Stimulated activated effector memory CD8-positive, alpha-beta T cell treated with anti-CD3 and anti-CD28 coated beads, Interleukin-12 subunit alpha, Interleukin-12 subunit beta, amount 100 ng/mL, for 72 hours (primary cell): ENCODE measurements at regions not wholly inside any gene's neighbourhood (a gene's known extent, or its start where the extent isn't known, plus 50 kb on each side); places are given as distances from the start of the nearest gene placed in this dataset.
A peak's percentile ranks its signal among the peaks of the same experiment; 100 is the strongest.

Source experiments
- ATAC-seq: fragments of 150-1000 bp; cut with Tn5 transposase; 2 replicates; pipeline ENCODE4 v1.10.0; 2021
- DNase-seq, 2 donors: peaks; one replicate each; pipeline ENCODE4 v3.0.0; 2021 to 2022; ENCODE audit warnings: low spot score in 2 of 2
- H3K27ac Mint-ChIP-seq: one replicate; pipeline ENCODE4 v1.8.0; 2022; ENCODE audit warnings: mild to moderate bottlenecking, mixed read lengths
- H3K36me3 Mint-ChIP-seq: one replicate; pipeline ENCODE4 v1.8.0; 2022; ENCODE audit warnings: mild to moderate bottlenecking, mixed read lengths
- H3K4me1 Mint-ChIP-seq: one replicate; pipeline ENCODE4 v1.8.0; 2022; ENCODE audit warnings: mixed read lengths
- H3K4me3 Mint-ChIP-seq: one replicate; pipeline ENCODE4 v1.8.0; 2022; ENCODE audit warnings: mild to moderate bottlenecking, mixed read lengths
- H3K9me3 Mint-ChIP-seq: one replicate; pipeline ENCODE4 v1.8.0; 2022; ENCODE audit warnings: mixed read lengths

DNA sequence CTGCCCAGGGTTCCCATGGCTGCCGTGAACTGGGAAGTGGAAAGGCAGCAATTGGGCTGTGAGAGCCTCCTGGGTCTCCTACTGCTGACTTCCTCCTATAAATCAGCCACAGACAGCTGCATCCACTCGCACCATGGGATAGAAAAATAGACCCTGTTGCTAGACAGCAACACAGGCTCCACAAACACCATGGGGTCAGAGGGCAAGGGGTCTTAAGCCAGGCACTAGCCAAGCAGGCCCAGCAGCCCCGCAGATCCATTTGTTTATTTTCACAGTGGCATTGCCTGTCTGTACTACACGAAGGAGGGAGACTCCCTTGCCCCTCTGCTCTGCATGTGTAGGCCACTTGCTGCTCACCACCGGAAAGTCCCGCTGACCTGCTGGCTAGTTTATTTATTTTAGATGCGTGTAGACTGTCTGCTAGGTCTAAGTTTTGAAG lies 139.8 kb downstream of the DACT1 start:
- Mint-ChIP-seq H3K9me3 (no peaks in the 10 kb centered on the region), H3K4me1 (no peaks in the 10 kb centered on the region), H3K27ac (no peak overlapping the region), H3K4me3 (no peak overlapping the region), H3K36me3 (no peaks in the 10 kb centered on the region)
- ATAC-seq: peak; percentile 9
- DNase-seq: no peak

DNA sequence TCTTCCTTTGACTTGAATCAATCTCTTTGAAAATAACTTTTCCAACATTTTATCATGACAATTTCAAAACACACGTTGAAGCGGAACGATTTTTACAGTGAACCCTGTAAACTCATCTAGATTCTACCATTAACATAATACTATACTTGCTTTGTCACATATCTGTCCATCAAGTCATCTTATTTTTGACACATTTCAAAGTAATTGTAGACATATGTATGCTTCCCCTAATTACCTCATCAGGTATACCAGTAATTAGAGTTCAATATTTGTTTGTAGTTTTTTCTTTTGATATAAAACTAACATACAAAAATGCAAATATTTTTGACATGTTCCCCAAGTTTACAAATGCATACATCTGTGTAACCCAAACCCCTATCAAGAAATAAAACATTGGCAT lies 140.4 kb downstream of the DACT1 start:
- Mint-ChIP-seq H3K27ac (no peak overlapping the region), H3K36me3 (no peaks in the 10 kb centered on the region), H3K9me3 (no peaks in the 10 kb centered on the region), H3K4me1 (no peaks in the 10 kb centered on the region), H3K4me3 (no peak overlapping the region)
- no peak for ATAC-seq
- no peak for DNase-seq

DNA sequence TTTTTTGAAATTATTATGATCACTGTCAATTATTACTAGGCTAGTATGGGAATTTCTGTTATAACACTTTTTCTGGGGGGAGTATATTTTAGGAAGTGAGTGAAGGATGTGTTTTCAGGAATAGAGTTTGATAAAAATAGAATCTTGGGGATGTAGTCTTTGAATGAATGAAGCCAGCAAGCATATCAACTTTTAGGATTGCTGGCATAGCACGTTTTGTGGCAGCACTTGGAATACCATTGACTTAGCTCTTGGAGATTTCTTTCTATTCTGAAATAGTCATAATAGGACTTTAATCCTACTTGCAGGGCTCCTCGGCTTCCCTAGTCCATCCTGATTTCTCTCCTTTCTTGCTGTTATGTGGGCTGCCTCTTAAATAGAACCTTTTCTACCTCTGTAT lies 141.6 kb downstream of the DACT1 start:
- no peak for ATAC-seq
- Mint-ChIP-seq H3K9me3 (no peaks in the 10 kb centered on the region), H3K27ac (no peak overlapping the region), H3K36me3 (no peaks in the 10 kb centered on the region), H3K4me1 (no peaks in the 10 kb centered on the region), H3K4me3 (no peak overlapping the region)
- DNase-seq: no peak

DNA sequence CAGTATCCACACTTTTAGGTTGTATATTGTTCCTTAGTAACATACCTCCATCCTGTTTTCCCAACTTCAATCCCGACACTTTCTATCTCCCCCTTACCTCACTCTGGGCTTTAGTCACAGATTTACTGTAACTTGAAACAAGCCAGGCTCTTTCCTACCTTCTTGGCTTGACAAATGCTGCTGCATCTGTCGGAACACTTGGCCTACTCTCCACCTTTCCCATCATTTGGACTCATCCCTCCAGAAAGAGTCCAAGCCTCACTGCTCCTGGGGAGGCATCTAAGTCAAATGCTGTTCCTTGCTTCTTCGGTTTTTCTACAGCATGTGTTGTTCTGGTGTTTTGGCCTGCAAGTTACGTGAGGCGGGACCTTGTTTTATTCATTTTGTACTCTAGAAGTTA lies 142.4 kb downstream of the DACT1 start:
- H3K4me1 Mint-ChIP-seq: no peaks in the 10 kb centered on the region
- no peaks in the 10 kb centered on the region for H3K36me3 Mint-ChIP-seq
- H3K9me3 Mint-ChIP-seq: no peaks in the 10 kb centered on the region
- no peak overlapping the region for H3K4me3 Mint-ChIP-seq
- no peak overlapping the region for H3K27ac Mint-ChIP-seq
- ATAC-seq (no peak), DNase-seq (no peak)

DNA sequence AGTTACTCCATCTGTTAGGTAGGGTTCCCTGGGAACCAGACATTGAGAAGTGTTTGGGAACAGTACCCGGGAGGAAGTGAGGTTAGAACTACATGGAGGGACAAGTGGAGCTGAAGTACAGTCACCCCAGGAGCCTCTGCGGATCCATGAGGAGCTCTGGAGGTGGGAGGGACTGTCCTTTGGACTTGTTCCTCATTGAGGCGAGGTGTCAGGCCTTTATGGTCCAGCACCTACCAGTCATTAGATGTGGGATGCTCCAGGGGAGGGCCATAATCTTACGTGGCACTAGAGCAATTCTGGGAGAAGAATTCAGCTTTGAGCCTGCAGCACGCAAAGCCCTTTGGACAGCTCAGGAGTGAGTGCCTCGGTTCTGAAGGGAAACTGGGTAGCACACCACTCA lies 142.8 kb downstream of the DACT1 start:
- H3K4me3 Mint-ChIP-seq: no peak overlapping the region
- H3K36me3 Mint-ChIP-seq: no peaks in the 10 kb centered on the region
- no peak for DNase-seq
- no peaks in the 10 kb centered on the region for H3K9me3 Mint-ChIP-seq
- no peaks in the 10 kb centered on the region for H3K4me1 Mint-ChIP-seq
- ATAC-seq: no peak
- no peak overlapping the region for H3K27ac Mint-ChIP-seq

DNA sequence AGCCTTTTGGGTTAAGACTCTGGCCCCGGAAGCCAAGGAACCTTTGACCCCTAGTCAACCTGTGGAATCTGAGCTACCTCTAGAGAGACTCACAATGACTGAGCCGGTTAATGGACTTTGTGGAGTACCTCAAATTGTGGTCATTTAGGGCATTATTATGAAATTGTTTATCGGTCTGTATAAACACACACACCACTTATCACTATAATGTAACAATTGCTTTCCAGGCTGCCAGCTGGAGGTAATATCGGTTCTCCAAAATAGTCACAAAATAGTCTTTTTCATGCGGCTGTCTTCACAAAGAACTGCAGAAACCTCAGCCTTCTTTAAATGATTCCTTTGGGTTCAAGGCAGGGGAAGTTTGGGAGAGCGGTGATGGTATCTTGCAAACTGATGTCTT lies 144.2 kb downstream of the DACT1 start:
- DNase-seq: no peak

DNA sequence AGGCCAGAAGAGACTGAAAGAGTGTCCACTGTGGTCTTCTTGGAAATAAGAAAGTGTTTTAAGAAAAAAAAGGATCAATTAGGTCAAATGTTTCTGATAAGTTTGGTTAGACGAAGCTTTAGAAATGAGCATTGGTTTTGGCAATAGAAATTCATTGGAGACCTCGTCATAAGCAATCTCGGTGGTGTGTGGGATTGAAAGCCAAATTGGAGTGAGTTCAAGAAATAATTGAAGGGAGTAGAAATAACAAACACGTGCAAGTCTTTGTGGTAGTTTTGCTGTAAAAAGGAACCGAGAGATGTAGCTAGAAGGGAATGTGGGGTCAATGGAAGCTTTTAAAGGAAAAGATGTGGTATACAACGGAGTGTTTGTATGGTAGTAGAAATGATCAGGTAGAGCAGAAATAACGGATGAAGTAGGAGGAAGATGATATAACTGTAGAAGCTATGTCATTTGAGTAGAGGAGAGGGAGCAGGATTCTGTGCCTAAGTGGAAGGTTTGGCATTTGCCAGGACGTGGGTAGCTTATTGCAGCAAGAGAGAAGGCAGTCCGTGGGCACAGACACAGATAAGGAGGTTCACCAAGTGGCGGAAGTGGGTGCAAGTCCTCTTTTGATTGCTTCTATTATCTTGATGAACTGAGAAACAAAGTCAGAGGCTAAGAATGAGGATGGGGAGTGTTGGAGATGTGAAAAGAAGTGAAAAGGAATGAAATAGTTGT lies 146.2 kb downstream of the DACT1 start:
- ATAC-seq (no peak), DNase-seq (no peak)
- Mint-ChIP-seq H3K4me1 (no peaks in the 10 kb centered on the region), H3K27ac (no peak overlapping the region), H3K36me3 (no peaks in the 10 kb centered on the region), H3K4me3 (no peak overlapping the region), H3K9me3 (no peaks in the 10 kb centered on the region)

More for the DNA sequence above, 144.2 kb downstream of the DACT1 start:
- Mint-ChIP-seq H3K9me3 (no peaks in the 10 kb centered on the region), H3K36me3 (no peaks in the 10 kb centered on the region), H3K4me3 (no peak overlapping the region), H3K4me1 (no peaks in the 10 kb centered on the region), H3K27ac (no peak overlapping the region)
- ATAC-seq: no peak

DNA sequence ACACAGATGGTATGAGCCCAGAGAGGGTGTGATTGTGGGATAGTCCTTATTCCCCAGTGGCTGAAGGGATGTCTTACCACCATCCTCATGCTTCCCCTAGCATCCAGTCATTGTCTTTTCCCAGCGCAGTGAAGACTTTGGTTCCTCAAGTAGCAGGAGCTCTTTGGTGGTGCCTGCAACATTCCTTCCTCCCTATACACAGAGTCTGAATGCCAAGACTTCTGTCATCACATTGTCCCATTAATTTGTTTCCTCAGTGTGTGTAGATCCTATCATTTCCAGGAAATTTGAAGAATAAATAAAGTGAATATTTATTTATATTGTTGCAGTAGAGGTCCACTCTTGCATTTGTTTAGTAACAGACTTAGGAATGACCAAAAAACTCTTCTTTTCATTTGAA lies 147.2 kb downstream of the DACT1 start:
- H3K27ac Mint-ChIP-seq: no peak overlapping the region
- ATAC-seq (no peak), DNase-seq (no peak)
- no peaks in the 10 kb centered on the region for H3K4me1 Mint-ChIP-seq
- H3K4me3 Mint-ChIP-seq: no peak overlapping the region
- no peaks in the 10 kb centered on the region for H3K9me3 Mint-ChIP-seq
- H3K36me3 Mint-ChIP-seq: no peaks in the 10 kb centered on the region

DNA sequence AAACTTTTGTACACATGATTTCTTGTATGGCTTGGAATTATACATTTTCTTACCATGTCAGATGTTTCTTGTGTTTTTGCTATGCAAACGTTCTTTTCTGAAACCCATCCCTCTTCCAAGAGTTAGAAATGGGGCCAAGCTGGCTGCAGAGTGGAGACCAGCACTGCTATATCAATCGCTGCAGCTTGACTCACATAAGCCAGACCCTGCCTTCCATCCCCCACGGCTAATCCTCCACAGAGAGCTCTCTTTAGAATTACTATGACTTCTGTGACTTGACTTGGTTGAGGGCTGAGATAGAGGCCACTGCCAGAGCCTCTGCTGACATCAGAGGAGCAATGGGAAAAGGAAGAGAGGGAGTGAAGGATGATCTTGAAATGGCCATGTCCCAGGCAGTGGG lies 147.9 kb downstream of the DACT1 start:
- Mint-ChIP-seq H3K9me3 (no peaks in the 10 kb centered on the region), H3K4me3 (no peak overlapping the region), H3K36me3 (no peaks in the 10 kb centered on the region), H3K27ac (no peak overlapping the region), H3K4me1 (no peaks in the 10 kb centered on the region)
- DNase-seq: no peak
- ATAC-seq: no peak

DNA sequence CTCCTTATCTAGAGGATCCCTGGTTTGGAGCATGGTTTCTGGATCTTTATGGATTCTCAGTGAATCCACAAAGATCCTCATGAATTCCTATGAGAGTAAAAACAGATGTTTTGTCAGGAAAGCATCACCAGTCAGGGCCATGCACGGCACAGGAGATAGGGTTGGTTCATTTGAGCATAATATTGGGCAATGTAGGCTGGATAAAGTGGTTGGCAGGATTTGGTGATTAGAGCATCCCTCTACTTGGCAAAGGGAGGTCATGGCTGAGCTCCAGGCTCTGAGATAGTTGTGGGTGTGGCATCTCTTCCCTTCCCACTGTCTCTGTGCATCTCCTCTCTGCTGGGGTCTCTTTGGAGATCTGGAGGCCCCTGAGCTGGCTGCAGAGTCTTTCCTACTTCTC lies 149.8 kb downstream of the DACT1 start:
- no peaks in the 10 kb centered on the region for H3K4me1 Mint-ChIP-seq
- H3K4me3 Mint-ChIP-seq: no peak overlapping the region
- no peak overlapping the region for H3K27ac Mint-ChIP-seq
- no peaks in the 10 kb centered on the region for H3K9me3 Mint-ChIP-seq
- ATAC-seq (no peak), DNase-seq (no peak)
- H3K36me3 Mint-ChIP-seq: no peaks in the 10 kb centered on the region

DNA sequence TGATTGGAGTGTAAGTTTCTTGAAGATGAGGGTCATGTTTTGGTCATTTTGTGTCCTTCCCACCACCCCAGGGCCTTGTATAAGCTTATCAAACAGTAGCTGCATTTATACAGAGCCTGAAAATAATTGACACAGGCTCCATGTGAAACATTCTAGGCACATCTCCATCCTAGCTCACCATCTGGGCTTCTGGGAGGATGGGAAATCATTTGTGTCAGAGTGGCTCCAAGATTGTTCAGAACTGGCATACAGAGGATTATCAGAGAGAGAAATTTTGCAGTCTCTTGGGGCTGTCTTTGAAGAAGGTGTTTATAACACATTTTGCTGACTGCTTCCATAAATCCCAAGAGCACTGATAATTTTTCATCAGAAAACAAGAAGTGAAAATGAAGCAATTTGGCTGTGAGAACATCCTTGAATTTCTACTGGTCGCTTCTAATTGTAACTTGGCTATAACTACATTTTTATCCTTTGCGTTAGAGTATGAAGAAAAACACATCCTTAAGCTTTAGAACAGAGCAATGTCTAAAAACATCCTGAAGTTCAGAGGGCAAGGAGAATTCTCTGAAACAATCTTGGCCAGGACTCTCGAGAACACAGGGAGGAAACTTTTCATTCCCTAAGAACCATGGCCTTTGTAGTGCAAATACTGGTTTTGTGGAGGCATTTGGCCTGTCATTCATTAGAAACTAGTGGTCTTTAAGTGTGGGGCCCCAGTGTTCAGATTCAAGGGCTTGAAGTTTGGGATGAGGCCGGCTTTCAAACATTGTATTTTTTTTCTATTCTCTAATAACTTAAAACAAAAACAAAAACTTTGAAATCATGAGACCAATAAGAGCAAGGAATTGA lies 151.1 kb downstream of the DACT1 start:
- DNase-seq: no peak
- Mint-ChIP-seq H3K4me3 (no peak overlapping the region), H3K4me1 (no peaks in the 10 kb centered on the region), H3K36me3 (no peaks in the 10 kb centered on the region), H3K9me3 (no peaks in the 10 kb centered on the region), H3K27ac (no peak overlapping the region)
- ATAC-seq: no peak

DNA sequence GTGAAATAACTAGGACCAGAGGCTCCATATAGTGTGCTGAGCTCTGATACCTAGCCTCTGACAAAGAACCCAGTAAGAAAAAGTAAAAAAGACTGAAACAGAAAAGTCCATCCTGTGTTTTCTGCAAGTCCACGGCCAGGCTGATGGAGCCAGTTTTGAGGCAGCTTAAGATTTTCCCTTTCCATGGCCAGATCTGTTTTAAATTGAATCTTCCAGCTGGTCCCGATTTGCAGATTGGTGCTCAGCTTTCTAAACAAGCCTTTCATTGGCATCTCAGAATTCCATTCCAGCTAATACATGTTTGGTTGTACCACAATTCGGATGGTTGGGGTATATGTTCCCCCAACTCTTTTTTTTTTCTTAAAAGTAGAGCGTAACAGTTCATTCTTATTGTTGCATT lies 152.0 kb downstream of the DACT1 start:
- Mint-ChIP-seq H3K4me1 (no peaks in the 10 kb centered on the region), H3K36me3 (no peaks in the 10 kb centered on the region), H3K9me3 (no peaks in the 10 kb centered on the region), H3K4me3 (no peak overlapping the region), H3K27ac (no peak overlapping the region)
- DNase-seq (no peak), ATAC-seq (no peak)

DNA sequence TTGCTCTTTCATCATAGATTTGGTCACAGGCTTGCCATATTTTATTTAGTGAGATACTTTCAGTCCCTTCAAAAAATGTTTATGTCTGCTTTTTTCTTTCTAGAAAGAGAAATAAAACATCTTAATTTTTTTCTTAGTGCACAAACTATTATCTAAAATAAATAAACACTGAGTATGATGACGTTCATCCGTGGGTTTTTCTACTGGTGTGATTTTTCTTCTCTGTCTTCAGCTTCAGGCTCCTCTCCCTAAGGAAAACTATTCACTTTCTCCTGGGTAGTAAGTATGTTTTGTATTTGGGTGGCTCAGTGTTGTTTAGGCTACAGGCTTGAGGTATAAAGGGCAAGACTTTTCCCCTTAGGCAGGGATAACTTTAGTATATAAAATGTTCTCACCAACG lies 154.7 kb downstream of the DACT1 start:
- Mint-ChIP-seq H3K4me3 (no peak overlapping the region), H3K27ac (no peak overlapping the region), H3K36me3 (no peaks in the 10 kb centered on the region), H3K4me1 (no peaks in the 10 kb centered on the region), H3K9me3 (no peaks in the 10 kb centered on the region)
- DNase-seq (no peak), ATAC-seq (no peak)

DNA sequence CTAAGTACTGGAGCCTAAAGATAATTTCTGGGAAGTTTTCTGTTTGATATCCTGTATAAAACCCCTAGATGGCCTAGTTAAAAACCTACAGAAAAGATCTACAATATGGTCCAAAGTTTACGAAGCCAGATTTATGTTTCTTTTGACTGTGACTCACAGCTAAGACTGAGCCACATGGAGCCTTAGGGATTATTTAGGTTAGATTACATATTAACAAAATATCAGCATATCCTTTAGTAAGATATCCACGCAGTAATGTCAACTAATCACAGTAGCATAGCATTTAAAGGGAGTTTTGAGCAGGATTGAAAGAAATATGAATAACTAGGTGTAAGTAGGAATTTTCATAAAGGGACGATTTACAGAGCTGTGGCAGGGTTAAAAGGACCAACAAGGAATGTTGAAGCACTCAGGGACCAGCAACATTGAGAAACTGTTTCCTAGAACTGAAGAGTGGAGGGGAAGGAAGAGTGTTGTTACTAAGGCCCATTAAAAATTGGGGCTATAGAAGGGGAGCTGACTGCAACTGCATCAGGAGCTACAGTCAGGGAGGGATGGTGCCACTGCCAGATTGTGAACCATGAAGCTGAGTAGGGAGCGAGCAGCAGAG lies 155.5 kb downstream of the DACT1 start:
- Mint-ChIP-seq H3K4me1 (no peaks in the 10 kb centered on the region), H3K27ac (no peak overlapping the region), H3K4me3 (no peak overlapping the region), H3K36me3 (no peaks in the 10 kb centered on the region), H3K9me3 (no peaks in the 10 kb centered on the region)
- ATAC-seq (no peak), DNase-seq (no peak)

DNA sequence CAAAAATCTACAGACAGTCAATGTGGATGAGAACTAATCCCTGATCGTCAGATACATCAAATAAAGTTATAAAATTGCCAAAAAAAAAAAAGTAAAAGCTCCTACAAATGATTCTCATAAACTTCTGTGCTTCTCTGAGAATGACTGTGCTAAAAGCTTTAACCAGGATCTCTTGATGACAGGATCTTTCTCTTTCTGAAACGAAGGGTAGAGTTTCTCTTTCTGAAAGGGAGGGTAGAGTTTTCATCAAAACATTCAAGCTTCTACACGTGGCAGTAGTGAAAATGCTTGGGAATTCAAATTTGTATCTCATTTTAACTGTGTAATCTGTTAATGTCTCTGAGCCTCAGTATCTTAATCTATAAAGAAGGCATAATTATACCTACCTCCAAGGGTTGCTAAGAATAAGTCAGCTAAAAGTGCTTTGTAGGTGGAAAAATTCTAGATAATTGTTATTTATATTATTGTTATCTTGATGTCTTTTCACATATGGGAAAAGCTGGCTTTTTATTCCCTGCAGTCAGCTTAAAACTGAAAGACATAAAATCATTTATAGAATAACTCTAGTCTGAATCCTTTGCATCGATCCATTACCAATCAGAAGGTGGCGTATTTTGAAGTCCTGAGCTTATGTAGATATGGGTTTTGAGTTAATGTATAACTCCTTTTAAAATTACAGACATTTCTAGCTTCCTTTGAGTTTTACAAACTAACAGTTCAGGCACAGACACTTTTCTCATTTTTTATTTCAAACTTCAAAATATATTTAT lies 157.4 kb downstream of the DACT1 start:
- no peak overlapping the region for H3K27ac Mint-ChIP-seq
- H3K4me1 Mint-ChIP-seq: no peaks in the 10 kb centered on the region
- DNase-seq: no peak
- no peaks in the 10 kb centered on the region for H3K36me3 Mint-ChIP-seq
- ATAC-seq: no peak
- H3K9me3 Mint-ChIP-seq: no peaks in the 10 kb centered on the region
- H3K4me3 Mint-ChIP-seq: no peak overlapping the region
